GM18505 (cell line): ENCODE measurements at regions not wholly inside any gene's neighbourhood (a gene's known extent, or its start where the extent isn't known, plus 50 kb on each side); places are given as distances from the start of the nearest gene placed in this dataset.

Experiments
- ATAC-seq: cut with Tn5 transposase; IDR thresholded peaks from one replicate; pipeline ENCODE4 v1.9.1; 2021; ENCODE audit not compliant: unreplicated experiment
- POLR2A ChIP-seq: IDR thresholded peaks from 4 replicates; pipeline ENCODE4 v1.6.1; 2011; ENCODE audit warnings: borderline replicate concordance; ENCODE audit not compliant: insufficient read depth, insufficient read length; ENCODE audit errors: extremely low read depth

DNA sequence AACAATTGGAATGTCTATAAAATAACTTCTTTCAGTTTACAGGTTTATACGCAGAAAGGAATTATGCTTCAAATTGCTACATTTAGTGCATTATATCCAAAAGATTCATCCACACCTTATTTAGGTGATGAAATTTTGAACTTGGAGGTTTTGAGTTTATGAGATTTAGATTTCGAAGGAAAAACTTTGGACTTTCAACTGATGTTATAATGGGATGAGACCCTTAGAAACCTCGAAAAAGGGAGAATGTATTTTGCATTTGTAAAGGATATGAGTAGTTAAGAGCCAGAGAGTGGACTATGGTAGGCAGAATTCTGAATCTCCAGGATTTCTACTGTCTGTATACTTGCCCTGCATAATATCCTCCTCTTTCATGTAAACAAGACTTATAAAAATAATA lies 851.6 kb upstream of the MGAT4C start:
- TF ChIP-seq POLR2A = no peak
- no peak for ATAC-seq

DNA sequence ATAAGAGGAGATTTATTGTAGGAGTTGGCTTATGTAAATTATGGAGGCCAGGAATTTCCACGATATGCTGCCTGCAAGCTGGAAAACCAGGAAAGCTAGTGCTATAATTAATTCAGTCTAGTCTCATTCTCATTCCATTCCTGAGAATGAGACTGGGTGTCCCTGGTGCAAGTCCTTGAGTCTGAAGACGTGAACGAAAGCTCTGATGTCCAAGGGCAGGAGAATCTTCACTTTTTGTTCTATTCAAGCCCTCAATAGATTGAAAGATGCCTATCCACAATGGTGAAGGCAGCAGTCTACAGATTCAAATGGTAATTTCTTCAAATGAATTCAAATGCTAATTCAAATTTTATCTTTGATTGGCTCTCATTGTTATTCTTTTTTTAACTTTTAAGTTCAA lies 851.1 kb upstream of the MGAT4C start:
- ATAC-seq = no peak
- TF ChIP-seq POLR2A = no peak

DNA sequence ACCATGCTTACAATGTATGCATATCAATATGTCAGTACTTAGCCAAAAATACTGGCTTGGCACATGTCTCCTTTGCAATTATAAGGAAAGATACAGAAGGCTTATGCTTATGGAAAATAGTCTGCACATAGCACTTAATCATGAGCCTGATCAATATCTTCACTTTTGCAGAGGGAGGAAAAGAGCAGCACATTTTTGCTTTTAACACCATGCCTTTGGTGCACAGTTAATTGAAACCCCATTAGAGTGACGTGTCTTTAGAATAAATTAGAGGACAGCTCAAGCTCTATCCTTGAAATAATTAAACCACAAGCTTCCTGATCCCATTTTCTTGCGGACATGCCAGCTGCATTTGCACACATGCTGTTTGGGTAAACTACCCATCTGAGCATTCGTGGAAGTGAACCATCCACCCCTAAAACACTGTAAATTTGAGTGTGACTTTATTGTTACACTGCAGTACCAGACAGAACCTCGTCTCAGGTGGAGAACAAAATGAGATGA lies 839.9 kb upstream of the MGAT4C start:
- no peak for TF ChIP-seq POLR2A
- ATAC-seq = no peak

DNA sequence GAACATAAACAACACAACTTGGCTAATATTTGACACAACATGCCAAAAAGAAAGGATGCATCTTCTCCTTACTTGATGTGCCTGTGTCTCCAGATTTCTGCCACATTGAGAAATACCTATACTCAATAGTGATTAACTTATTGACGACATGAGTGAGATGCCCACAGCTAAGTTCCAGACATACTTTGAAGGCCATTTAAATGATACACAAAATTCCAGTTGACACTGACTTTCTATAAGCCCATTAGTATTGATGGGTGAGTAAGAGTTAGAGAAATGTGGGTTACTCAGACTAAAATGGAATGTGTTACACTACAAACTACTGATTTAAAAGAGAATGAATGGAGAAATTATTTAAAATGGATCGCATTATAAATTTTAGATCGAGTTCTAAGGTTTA lies 838.2 kb upstream of the MGAT4C start:
- no peak for TF ChIP-seq POLR2A
- no peak for ATAC-seq

DNA sequence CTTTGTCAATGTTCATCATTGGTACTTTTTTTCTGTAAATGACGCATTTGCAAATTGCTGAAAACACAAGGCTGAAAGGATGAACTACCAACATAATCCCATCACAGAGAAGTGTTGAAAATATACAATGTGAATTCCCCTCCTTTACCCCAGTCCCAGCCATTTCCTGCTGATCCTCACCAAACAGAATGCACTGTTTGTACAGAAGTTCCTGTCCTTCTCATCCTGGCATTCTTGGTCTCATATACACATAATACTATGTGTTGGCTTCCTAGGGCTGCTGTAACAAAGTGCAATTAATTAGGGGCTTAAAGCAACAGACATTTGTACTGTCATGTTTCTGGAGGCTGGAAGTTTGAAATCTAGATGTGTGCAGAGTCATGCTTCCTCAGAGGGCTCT lies 836.2 kb upstream of the MGAT4C start:
- no peak for ATAC-seq

DNA sequence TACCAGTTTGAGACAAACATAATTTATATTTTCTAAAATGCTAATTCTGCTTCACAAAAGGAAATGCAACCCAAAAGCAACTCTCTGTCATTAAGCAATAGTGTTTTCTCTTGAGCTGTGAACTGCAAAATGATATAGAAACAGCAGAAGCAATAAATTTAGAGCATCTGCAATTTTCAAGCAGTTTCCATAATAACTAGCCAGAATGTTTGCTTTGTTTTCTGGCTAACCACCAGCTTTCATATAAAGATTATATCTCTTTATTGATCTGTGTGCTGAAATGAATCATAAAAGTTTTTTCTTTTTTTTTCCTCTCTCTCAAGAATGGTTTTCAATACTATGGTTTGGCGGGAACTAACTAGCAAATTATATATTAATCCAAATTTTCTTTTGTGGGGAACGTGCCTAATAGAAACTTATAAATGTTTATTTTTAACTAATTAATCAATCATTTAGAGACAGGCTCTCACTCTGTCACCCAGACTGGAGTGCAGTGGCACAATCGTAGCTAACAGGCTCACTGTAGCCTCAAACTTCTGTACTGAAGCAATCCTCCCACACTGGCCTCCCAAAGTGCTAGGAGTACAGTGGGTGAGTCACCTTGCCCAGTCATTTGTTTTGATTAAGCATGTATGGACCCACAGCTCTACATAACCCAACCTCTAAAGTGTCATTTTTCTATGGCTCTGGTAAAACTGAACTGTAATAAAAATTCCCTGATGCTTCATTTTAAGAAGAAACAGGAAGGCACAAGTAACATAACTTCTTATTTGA lies 830.1 kb upstream of the MGAT4C start:
- TF ChIP-seq POLR2A = no peak
- no peak for ATAC-seq

More for the DNA sequence above, 836.2 kb upstream of the MGAT4C start:
- no peak for TF ChIP-seq POLR2A

DNA sequence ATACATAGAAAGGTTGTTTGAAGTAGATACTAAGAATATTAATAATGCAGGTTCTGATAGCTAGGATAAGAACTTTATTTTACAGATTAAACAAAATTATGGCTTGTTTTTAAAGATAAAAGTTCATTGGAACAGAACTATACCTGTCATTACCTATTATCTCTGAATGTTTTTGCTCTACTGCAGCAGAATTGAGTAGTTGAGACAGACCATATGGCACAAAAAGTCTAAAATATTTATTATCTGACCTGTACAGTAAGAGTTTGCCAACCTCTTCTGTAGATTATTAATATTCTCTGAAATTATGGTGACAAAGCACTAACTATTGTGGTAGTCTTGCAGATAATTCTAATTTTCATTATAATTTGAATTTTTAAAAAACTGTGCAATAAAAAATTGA lies 829.1 kb upstream of the MGAT4C start:
- no peak for ATAC-seq
- TF ChIP-seq POLR2A = no peak

DNA sequence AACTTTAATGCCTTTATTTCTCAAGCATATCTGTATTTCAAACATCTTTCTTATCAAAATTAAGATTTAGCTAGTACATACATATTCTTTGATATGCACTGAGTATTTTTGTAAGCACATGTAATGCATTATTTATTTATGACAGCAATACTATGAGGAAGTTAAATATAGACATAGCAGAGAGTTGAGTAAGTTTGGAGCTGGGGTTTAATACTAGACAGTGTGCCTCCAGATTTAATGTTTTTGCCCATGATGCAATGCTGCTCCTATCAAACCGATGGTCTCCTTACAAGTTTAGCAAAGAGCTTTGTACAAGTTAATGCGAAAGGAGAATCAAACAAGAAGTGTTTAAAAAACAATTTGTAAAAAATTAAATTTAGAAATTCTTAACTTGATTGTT lies 826.6 kb upstream of the MGAT4C start:
- ATAC-seq = no peak
- TF ChIP-seq POLR2A = no peak

DNA sequence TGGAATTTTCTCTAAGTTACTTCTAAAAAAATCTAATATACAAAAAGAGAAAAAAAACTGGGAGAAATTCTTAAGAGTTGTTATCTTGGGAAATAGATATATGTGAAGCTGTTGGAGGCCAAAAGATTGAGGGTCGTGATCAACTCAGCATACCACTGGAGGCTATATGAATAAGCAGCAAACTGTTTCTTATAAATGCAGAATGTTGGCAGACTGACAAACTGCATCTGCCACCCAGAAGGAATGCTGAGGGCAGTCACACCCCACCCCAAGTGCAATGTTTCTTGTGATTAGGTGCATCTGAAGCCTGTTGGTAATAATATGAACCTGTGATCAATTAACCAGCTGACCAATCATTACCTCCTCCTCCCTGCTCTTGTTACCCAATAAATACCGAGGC lies 818.6 kb upstream of the MGAT4C start:
- no peak for ATAC-seq
- no peak for TF ChIP-seq POLR2A

DNA sequence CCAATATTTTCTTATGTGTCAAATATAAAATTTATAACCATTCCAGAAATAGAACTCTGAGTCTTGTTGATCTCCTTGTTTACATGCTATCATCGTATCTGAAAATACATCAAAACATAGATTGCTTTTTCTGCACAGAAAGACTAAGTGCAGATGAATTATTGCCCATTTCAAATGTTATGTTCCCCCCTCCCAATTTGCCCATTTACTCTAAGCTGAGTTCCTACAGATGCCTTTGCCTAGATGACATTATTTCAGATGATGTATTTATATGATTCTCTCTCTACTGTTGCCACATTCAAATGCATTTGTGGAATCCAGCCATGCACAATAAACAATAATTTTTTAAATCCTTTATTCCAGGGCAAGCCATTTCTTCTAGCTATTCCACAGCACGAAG lies 810.1 kb upstream of the MGAT4C start:
- no peak for ATAC-seq
- no peak for TF ChIP-seq POLR2A

DNA sequence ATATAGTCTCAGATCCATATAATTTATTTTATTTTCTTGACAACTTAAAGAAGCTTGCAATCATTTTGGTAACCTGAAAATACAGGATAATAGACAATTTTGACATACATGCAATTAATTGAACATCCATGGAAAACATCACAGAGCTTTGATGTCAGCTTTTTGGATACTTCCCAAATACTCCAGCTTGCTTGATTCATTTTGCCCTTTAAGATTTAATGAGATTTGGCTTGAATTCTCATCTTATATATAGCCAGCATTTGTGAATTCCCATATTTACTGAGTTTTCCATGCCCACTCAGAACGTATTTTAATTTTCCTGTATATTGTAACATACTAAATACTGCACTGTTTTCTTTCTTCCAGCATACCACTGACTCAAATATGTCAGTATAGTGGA lies 803.0 kb upstream of the MGAT4C start:
- no peak for ATAC-seq
- no peak for TF ChIP-seq POLR2A

DNA sequence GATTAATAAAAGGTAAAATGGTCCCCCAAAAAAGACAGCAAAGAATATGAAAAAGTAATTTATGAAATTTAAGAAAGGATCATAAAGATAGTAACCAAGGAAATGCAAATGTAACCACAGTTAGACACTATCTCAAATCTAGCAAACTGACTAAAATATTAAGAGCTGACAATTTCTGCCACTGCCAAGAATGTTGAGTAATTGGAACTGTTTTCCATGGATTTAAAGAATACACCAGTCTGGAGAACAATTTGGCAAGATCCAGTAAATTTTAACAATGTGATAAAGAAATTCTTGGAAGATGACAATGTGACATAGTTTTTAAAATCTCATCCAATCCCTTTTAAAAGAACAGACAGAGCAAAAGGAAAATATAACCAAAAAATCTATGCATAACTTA lies 798.0 kb upstream of the MGAT4C start:
- ATAC-seq = no peak
- TF ChIP-seq POLR2A = no peak

DNA sequence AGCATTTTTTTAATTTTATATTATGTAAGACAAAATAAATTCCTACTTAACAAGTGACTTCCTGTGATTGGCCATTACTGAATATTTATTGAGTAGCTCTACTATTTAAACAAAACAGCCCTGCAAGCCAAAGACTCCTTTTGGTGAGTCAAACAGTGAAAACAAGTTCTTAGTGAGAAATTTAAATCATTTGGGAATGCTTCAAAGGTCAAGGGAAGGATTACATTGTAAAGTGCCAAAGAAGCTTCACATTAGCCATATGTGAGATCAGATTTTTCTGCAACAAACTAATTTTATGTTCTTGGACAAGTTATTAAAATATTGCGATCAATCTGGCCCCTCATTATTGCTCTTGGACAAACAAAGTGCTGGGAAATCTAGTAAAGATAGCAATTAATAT lies 795.4 kb upstream of the MGAT4C start:
- ATAC-seq = no peak
- no peak for TF ChIP-seq POLR2A

DNA sequence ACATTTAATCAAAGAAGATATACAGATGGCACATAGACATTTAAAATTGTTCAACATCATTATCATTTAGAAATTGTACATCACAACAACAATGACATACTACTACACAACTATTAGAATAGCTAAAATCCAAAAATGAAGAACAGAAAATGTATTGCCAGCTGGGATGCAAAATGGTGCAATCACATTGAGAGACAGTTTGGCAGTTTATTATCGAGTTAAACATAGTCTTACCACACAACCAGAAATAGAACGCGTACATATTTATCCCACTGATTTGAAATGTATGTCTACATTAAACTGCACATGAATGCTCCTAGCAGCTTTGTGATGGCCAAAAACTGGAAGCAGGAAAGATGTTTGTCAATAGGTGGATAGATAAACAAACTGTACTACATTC lies 791.5 kb upstream of the MGAT4C start:
- ATAC-seq = no peak
- no peak for TF ChIP-seq POLR2A

DNA sequence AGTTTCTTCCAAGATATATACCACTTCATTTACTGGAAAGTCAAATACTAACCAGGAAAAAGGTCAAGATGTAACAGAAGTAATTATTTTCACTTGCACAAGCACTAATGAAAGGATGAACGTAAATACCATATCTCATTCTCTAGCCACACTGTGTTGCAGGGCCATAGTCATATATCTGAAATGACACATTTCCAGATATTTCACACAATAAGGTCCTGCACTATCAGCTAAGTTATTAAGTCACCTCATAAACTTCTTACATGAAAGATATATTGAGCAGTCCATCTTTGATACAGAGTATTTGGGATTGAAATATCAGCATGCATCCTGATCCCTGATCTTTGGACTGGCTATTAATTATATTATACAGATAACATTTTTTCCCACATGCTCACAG lies 783.3 kb upstream of the MGAT4C start:
- TF ChIP-seq POLR2A = no peak
- ATAC-seq = no peak

DNA sequence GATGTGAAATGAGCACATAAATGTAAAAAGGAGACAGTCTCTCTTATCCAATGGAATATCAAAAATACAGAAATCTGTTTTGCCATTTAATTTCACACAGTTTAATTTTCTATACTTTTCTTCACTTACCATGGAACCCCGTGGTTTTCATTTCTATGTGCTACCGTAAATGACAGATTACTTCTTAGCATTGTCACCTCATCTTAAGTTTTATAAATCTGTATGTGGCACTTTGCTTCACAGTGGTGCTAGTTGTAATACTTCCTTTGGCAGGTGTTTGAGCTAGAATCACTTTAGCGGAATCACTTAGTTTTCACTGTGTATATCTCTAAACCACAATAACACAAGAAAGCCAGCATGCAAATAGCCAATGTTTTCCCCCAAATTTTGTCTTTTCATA lies 781.9 kb upstream of the MGAT4C start:
- no peak for ATAC-seq
- TF ChIP-seq POLR2A = no peak

DNA sequence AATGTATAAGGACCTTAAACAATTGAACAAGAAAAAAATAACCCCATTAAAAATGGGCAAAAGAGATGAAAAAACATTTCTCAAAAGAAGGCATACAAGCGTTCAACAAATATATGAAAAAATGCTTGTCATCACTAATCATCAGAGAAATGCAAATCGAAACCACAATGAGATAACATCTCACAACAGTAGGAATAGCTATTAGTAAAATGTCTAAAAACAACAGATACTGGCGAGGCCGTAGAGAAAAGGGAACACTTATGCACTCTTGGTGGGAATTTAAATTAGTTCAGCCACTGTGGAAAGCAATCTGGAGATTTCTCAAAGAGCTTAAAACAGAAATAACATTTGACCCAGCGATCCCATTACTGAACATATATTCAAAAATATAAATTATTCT lies 769.8 kb upstream of the MGAT4C start:
- TF ChIP-seq POLR2A = no peak
- ATAC-seq = no peak
